SK-N-SH (cell line): ENCODE measurements at regions not wholly inside any gene's neighbourhood (a gene's known extent, or its start where the extent isn't known, plus 50 kb on each side); places are given as distances from the start of the nearest gene placed in this dataset.

ENCODE experiments used
- CTCF ChIA-PET: fragments of 300-600, 350-600 bp; formaldehyde crosslinking; extraction: SDS; loops from one replicate; lab custom pipeline; 2021; lab: Yijun Ruan, JAX
- POLR2A ChIA-PET: fragments of 350-600 bp; sonication (Branson Sonifier 250); formaldehyde crosslinking; extraction: SDS; loops from one replicate; lab custom pipeline; 2020; ENCODE audit warnings: antibody characterized with exemption, inconsistent platforms; lab: Yijun Ruan, JAX
- DNase-seq: peaks from one replicate; pipeline ENCODE4 v3.0.0; 2012
- H2AFZ ChIP-seq: fragments of 200-600 bp; sonication (generic); 2 replicates; pipeline ENCODE4 v1.8.1; 2016; ENCODE audit warnings: antibody characterized with exemption, mild to moderate bottlenecking, low read depth
- H3F3A ChIP-seq: fragments of 200-600 bp; sonication (generic); replicated peaks from 2 replicates; pipeline ENCODE3; 2016; ENCODE audit warnings: antibody characterized with exemption, mild to moderate bottlenecking; ENCODE audit not compliant: insufficient read depth
- H3K27ac ChIP-seq, 2 experiments: fragments of 200-500 bp in 1 of 2; fragments of 200-600 bp in 1 of 2; sonication (Bioruptor generic) in 1 of 2; sonication (generic), shearing (Covaris generic) in 1 of 2; 2 replicates each; pipeline versions ENCODE4 v1.5.1 to v1.6.1; 2014 to 2016; ENCODE audit warnings: low read depth in 2 of 2, inconsistent platforms in 1 of 2, low read length in 1 of 2, mild to moderate bottlenecking in 1 of 2, mixed read lengths in 1 of 2
- H3K27me3 ChIP-seq: fragments of 200-600 bp; sonication (generic), shearing (Covaris generic); 2 replicates; pipeline ENCODE4 v1.6.1; 2016; ENCODE audit warnings: mixed run types; ENCODE audit not compliant: insufficient read depth
- H3K36me3 ChIP-seq, 2 experiments: fragments of 200-500 bp in 1 of 2; fragments of 200-600 bp in 1 of 2; sonication (Bioruptor generic) in 1 of 2; sonication (generic) in 1 of 2; replicated peaks in 1 of 2; 2 replicates each; pipeline versions ENCODE3 to v1.5.1; 2014 to 2016; ENCODE audit warnings: low read length in 1 of 2, mild to moderate bottlenecking in 1 of 2; ENCODE audit not compliant: insufficient read depth in 2 of 2, control insufficient read depth in 1 of 2
- H3K4me1 ChIP-seq, 2 experiments: fragments of 200-500 bp in 1 of 2; fragments of 200-600 bp in 1 of 2; sonication (Bioruptor generic) in 1 of 2; sonication (generic), shearing (Covaris generic) in 1 of 2; 2 replicates each; pipeline versions ENCODE4 v1.5.1 to v1.6.1; 2014 to 2016; ENCODE audit warnings: low read depth in 1 of 2, low read length in 1 of 2, mixed run types in 1 of 2; ENCODE audit not compliant: insufficient read depth in 2 of 2, control insufficient read depth in 1 of 2
- H3K4me2 ChIP-seq: fragments of 200-600 bp; sonication (generic), shearing (Covaris generic); 2 replicates; pipeline ENCODE4 v1.6.1; 2017; ENCODE audit warnings: mixed run types
- H3K4me3 ChIP-seq, 2 experiments: fragments of 200-500 bp in 1 of 2; fragments of 200-600 bp in 1 of 2; sonication (Bioruptor generic) in 1 of 2; sonication (generic), shearing (Covaris generic) in 1 of 2; 2 replicates each; pipeline versions ENCODE4 v1.5.1 to v1.8.1; 2014 to 2016; ENCODE audit warnings: low read depth in 2 of 2, inconsistent platforms in 1 of 2, low read length in 1 of 2, mild to moderate bottlenecking in 1 of 2, mixed read lengths in 1 of 2, moderate library complexity in 1 of 2
- H3K79me2 ChIP-seq: fragments of 200-600 bp; sonication (generic); 2 replicates; pipeline ENCODE4 v1.8.1; 2017; ENCODE audit warnings: mild to moderate bottlenecking; ENCODE audit not compliant: insufficient read depth
- H3K9ac ChIP-seq: fragments of 200-600 bp; sonication (generic); 2 replicates; pipeline ENCODE4 v1.6.1; 2017; ENCODE audit warnings: mixed run types
- H3K9me2 ChIP-seq: fragments of 200-600 bp; sonication (generic); 2 replicates; pipeline ENCODE4 v1.6.1; 2017; ENCODE audit warnings: mixed run types
- H3K9me3 ChIP-seq: fragments of 200-600 bp; sonication (generic); 2 replicates; pipeline ENCODE4 v1.6.1; 2017; ENCODE audit warnings: mixed run types, mild to moderate bottlenecking, moderate library complexity
- H4K20me1 ChIP-seq: fragments of 200-600 bp; sonication (generic); 2 replicates; pipeline ENCODE4 v1.6.1; 2017; ENCODE audit warnings: mild to moderate bottlenecking, mixed run types; ENCODE audit not compliant: insufficient read depth
- CHD2 ChIP-seq: fragments of 150-350 bp; IDR thresholded peaks from 2 replicates; pipeline ENCODE4 v1.6.1; 2018; ENCODE audit warnings: low read length; ENCODE audit not compliant: partially characterized antibody
- ELF1 ChIP-seq: IDR thresholded peaks from 2 replicates; pipeline ENCODE4 v1.4.0; 2012
- EP300 ChIP-seq, 2 experiments: IDR thresholded peaks; 2 replicates each; pipeline versions ENCODE4 v1.4.0 to v1.6.1; 2012; ENCODE audit warnings: borderline replicate concordance in 1 of 2, low read depth in 1 of 2, low read length in 1 of 2
- EZH2phosphoT487 ChIP-seq: fragments of 200-600 bp; sonication (generic); IDR thresholded peaks from 2 replicates; pipeline ENCODE4 v1.6.1; 2017; ENCODE audit warnings: low read depth, mixed run types, mild to moderate bottlenecking, antibody characterized with exemption, moderate library complexity, borderline replicate concordance
- FOXJ3 ChIP-seq: sonication (generic); formaldehyde crosslinking; IDR thresholded peaks from 2 replicates; pipeline ENCODE4 v1.5.1; 2020; ENCODE audit warnings: mild to moderate bottlenecking, missing genetic modification reagents
- FOXM1 ChIP-seq: IDR thresholded peaks from 2 replicates; pipeline ENCODE4 v1.4.0; 2012; ENCODE audit warnings: low read depth, mild to moderate bottlenecking
- GABPA ChIP-seq: IDR thresholded peaks from 2 replicates; pipeline ENCODE4 v1.4.0; 2012; ENCODE audit warnings: low read depth, mild to moderate bottlenecking
- MEF2A ChIP-seq: IDR thresholded peaks from 2 replicates; pipeline ENCODE4 v1.4.0; 2012; ENCODE audit warnings: low read depth, borderline replicate concordance
- MXI1 ChIP-seq: IDR thresholded peaks from 2 replicates; pipeline ENCODE4 v1.6.1; 2012; ENCODE audit warnings: mild to moderate bottlenecking, low read depth, low read length, improper control_type of control experiment
- POLR2AphosphoS5 ChIP-seq: IDR thresholded peaks from 2 replicates; pipeline ENCODE4 v1.6.1; 2012; ENCODE audit warnings: low read depth, low read length
- RCOR1 ChIP-seq: fragments of 150-350 bp; IDR thresholded peaks from 2 replicates; pipeline ENCODE4 v1.6.1; 2017; ENCODE audit warnings: antibody characterized with exemption, low read length
- RFX5 ChIP-seq: IDR thresholded peaks from 2 replicates; pipeline ENCODE4 v1.6.1; 2012; ENCODE audit warnings: mild to moderate bottlenecking, improper control_type of control experiment, low read length
- SMC3 ChIP-seq: IDR thresholded peaks from 2 replicates; pipeline ENCODE4 v1.6.1; 2012; ENCODE audit warnings: low read depth, low read length, improper control_type of control experiment
- TEAD4 ChIP-seq: IDR thresholded peaks from 2 replicates; pipeline ENCODE4 v1.4.0; 2012; ENCODE audit warnings: mild to moderate bottlenecking, borderline replicate concordance; ENCODE audit not compliant: insufficient read depth
- WGBS: methylation state at CpG from one replicate; pipeline ENCODE4 v1.1.6; 2017; ENCODE audit warnings: low lambda C conversion rate; 5-methylcytosine and 5-hydroxymethylcytosine counted together
- TF ChIP-seq, protein P1 (sequence below): fragments of 200-600 bp; sonication (generic); IDR thresholded peaks from 2 replicates; pipeline ENCODE4 v1.6.1; 2017; ENCODE audit warnings: antibody characterized with exemption, mild to moderate bottlenecking, moderate library complexity
- TF ChIP-seq, protein P2 (sequence below): IDR thresholded peaks from 2 replicates; pipeline ENCODE4 v1.4.0; 2012; ENCODE audit warnings: low read depth
- TF ChIP-seq, protein P3 (sequence below): IDR thresholded peaks from 2 replicates; pipeline ENCODE4; 2012
- TF ChIP-seq, protein P4 (sequence below): IDR thresholded peaks from 2 replicates; pipeline ENCODE4 v1.4.0; 2012; ENCODE audit warnings: low read depth, borderline replicate concordance

DNA sequence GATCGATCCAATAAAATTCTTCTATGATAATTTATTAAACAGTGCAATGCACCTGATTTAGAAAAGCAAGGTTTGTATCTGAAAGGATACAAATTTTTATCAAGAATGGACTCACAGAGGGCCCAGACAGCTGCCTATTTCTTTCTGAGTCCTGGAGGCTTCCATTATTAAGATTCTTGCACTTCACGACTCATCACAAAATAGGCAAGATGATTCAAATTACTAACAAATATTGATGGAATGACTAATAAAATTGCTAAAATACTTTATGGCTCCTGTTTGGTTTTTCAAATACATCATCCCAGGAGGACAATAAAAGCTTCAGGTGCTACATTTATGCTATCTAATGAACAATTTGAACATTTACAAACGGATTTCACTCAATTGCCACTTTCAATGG lies 483.0 kb upstream of the AGTR1 start:
- DNase-seq, result no peak
- Histone ChIP-seq H3K79me2 (no peaks in the 10 kb centered on the region), H3K9ac (no peak overlapping the region), H2AFZ (no peak overlapping the region), H3K9me2 (no peaks in the 10 kb centered on the region), H3K9me3 (no peaks in the 10 kb centered on the region), H4K20me1 (no peaks in the 10 kb centered on the region), H3K36me3 (no peaks in the 10 kb centered on the region), H3F3A (peaks cover 5% of the 10 kb centered on the region), H3K27me3 (no peaks in the 10 kb centered on the region), H3K4me2 (no peak overlapping the region), H3K27ac (no peak overlapping the region), H3K4me3 (no peak overlapping the region), H3K4me1 (no peaks in the 10 kb centered on the region)
- WGBS, result 50% methylated on average over 3 of the region's 3 CpGs
- ChIA-PET CTCF (no interaction called here), POLR2A (no interaction called here)
- TF ChIP-seq POLR2AphosphoS5 (no peak), EZH2phosphoT487 (no peak), RCOR1 (no peak), FOXM1 (no peak), EP300 (IDR thresholded peaks at IDR 0.05; ENCODE audit: borderline replicate concordance in 1 of 2, low read depth in 1 of 2, low read length in 1 of 2) (no peak), MEF2A (no peak), SMC3 (no peak), ELF1 (no peak), FOXJ3 (no peak), TEAD4 (no peak), RFX5 (no peak), GABPA (no peak), MXI1 (no peak), CHD2 (no peak)
- TF ChIP-seq, protein P1, sequence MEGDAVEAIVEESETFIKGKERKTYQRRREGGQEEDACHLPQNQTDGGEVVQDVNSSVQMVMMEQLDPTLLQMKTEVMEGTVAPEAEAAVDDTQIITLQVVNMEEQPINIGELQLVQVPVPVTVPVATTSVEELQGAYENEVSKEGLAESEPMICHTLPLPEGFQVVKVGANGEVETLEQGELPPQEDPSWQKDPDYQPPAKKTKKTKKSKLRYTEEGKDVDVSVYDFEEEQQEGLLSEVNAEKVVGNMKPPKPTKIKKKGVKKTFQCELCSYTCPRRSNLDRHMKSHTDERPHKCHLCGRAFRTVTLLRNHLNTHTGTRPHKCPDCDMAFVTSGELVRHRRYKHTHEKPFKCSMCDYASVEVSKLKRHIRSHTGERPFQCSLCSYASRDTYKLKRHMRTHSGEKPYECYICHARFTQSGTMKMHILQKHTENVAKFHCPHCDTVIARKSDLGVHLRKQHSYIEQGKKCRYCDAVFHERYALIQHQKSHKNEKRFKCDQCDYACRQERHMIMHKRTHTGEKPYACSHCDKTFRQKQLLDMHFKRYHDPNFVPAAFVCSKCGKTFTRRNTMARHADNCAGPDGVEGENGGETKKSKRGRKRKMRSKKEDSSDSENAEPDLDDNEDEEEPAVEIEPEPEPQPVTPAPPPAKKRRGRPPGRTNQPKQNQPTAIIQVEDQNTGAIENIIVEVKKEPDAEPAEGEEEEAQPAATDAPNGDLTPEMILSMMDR, result no peak
- TF ChIP-seq, protein P2, sequence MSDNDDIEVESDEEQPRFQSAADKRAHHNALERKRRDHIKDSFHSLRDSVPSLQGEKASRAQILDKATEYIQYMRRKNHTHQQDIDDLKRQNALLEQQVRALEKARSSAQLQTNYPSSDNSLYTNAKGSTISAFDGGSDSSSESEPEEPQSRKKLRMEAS, result no peak
- TF ChIP-seq, protein P3, sequence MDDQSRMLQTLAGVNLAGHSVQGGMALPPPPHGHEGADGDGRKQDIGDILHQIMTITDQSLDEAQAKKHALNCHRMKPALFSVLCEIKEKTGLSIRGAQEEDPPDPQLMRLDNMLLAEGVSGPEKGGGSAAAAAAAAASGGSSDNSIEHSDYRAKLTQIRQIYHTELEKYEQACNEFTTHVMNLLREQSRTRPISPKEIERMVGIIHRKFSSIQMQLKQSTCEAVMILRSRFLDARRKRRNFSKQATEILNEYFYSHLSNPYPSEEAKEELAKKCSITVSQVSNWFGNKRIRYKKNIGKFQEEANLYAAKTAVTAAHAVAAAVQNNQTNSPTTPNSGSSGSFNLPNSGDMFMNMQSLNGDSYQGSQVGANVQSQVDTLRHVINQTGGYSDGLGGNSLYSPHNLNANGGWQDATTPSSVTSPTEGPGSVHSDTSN, result no peak
- TF ChIP-seq, protein P4, sequence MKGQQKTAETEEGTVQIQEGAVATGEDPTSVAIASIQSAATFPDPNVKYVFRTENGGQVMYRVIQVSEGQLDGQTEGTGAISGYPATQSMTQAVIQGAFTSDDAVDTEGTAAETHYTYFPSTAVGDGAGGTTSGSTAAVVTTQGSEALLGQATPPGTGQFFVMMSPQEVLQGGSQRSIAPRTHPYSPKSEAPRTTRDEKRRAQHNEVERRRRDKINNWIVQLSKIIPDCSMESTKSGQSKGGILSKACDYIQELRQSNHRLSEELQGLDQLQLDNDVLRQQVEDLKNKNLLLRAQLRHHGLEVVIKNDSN, result no peak
